HCT116 (cell line): ENCODE measurements at regions not wholly inside any gene's neighbourhood (a gene's known extent, or its start where the extent isn't known, plus 50 kb on each side); places are given as distances from the start of the nearest gene placed in this dataset.

Source experiments
- ATAC-seq: fragments of 200-7000 bp; cut with Tn5 transposase; 2 replicates; pipeline ENCODE4 v1.9.1; 2020; ENCODE audit warnings: mild to moderate bottlenecking, moderate library complexity
- BruUV-seq: library from RNA; stranded (reverse); fragments of 400-500 nt; replicated peaks from 2 replicates; lab custom pipeline; 2021; lab: Mats Ljungman, UMichigan
- CTCF ChIA-PET: fragments of 300-600 bp; sonication (Branson Sonifier 250); formaldehyde crosslinking; loops from one replicate; lab custom pipeline; 2021; ENCODE audit warnings: antibody characterized with exemption; lab: Charles Lee
- POLR2A ChIA-PET: fragments of 300-600, 350-600 bp; sonication (Branson Sonifier 250); formaldehyde crosslinking; loops from one replicate; lab custom pipeline; 2021; ENCODE audit warnings: antibody characterized with exemption; lab: Charles Lee
- RAD21 ChIA-PET, 2 experiments: fragments of 300-600 bp; sonication (Branson Sonifier 250); formaldehyde crosslinking; loops; one replicate each; lab custom pipeline; 2023; ENCODE audit warnings: low total read pairs in 2 of 2; ENCODE audit not compliant: uncharacterized antibody in 2 of 2, unreplicated experiment in 2 of 2, low non-redundant PET in 1 of 2; lab: Charles Lee
- DNase-seq: peaks from one replicate; pipeline ENCODE4 v3.0.0-alpha.2; 2010; ENCODE audit warnings: low read depth, low spot score
- H2AFZ ChIP-seq: fragments of 200-600 bp; shearing (Covaris generic), sonication (generic); 2 replicates; pipeline ENCODE4 v1.6.1; 2017; ENCODE audit warnings: low read depth, mixed run types, mixed read lengths, antibody characterized with exemption, low read length; ENCODE audit not compliant: poor library complexity, severe bottlenecking
- H3K27ac ChIP-seq: 2 replicates; pipeline ENCODE4 v1.5.1; 2012; ENCODE audit warnings: low read depth, low read length
- H3K27me3 ChIP-seq: fragments of 200-600 bp; sonication (generic); 2 replicates; pipeline ENCODE4 v1.6.1; 2016; ENCODE audit warnings: mixed run types, low read length, mixed read lengths; ENCODE audit not compliant: insufficient read depth
- H3K36me3 ChIP-seq, 2 experiments: fragments of 200-500 bp in 1 of 2; fragments of 200-600 bp in 1 of 2; sonication (Bioruptor generic) in 1 of 2; sonication (generic) in 1 of 2; 2 replicates each; pipeline versions ENCODE4 v1.5.1 to v1.6.1; 2014 to 2016; ENCODE audit warnings: low read length in 2 of 2, inconsistent platforms in 1 of 2, mixed read lengths in 1 of 2, mixed run types in 1 of 2; ENCODE audit not compliant: insufficient read depth in 2 of 2, control insufficient read depth in 1 of 2
- H3K4me1 ChIP-seq, 2 experiments: fragments of 200-600 bp in 1 of 2; sonication (generic) in 1 of 2; 2 replicates each; pipeline versions ENCODE4 v1.5.1 to v1.6.1; 2012 to 2017; ENCODE audit warnings: low read length in 2 of 2, inconsistent platforms in 1 of 2, mild to moderate bottlenecking in 1 of 2, mixed read lengths in 1 of 2, mixed run types in 1 of 2, moderate library complexity in 1 of 2; ENCODE audit not compliant: insufficient read depth in 2 of 2, control insufficient read depth in 1 of 2
- H3K4me2 ChIP-seq: fragments of 200-600 bp; sonication (generic); 2 replicates; pipeline ENCODE4 v1.6.1; 2017; ENCODE audit warnings: mixed run types, low read length, mixed read lengths
- H3K4me3 ChIP-seq, 2 experiments: fragments of 200-600 bp in 1 of 2; sonication (generic) in 1 of 2; replicated peaks in 1 of 2; 2 replicates each; pipeline ENCODE4 v1.5.1; 2011 to 2016; ENCODE audit warnings: low read length in 2 of 2, control low read depth in 1 of 2, low read depth in 1 of 2, mild to moderate bottlenecking in 1 of 2, mixed read lengths in 1 of 2, mixed run types in 1 of 2
- H3K79me2 ChIP-seq: fragments of 200-600 bp; sonication (generic); 2 replicates; pipeline ENCODE4 v1.6.1; 2017; ENCODE audit warnings: mild to moderate bottlenecking, mixed run types, low read length, moderate library complexity, mixed read lengths; ENCODE audit not compliant: insufficient read depth
- H3K9ac ChIP-seq: fragments of 200-600 bp; sonication (generic); 2 replicates; pipeline ENCODE4 v1.6.1; 2016; ENCODE audit warnings: low read length, mixed read lengths
- H3K9me2 ChIP-seq: fragments of 200-600 bp; sonication (generic), shearing (Covaris generic); 2 replicates; pipeline ENCODE4 v1.6.1; 2017; ENCODE audit warnings: mixed run types, mild to moderate bottlenecking, moderate library complexity; ENCODE audit not compliant: insufficient read depth
- H3K9me3 ChIP-seq, 2 experiments: fragments of 200-500 bp in 1 of 2; fragments of 200-600 bp in 1 of 2; sonication (Bioruptor generic) in 1 of 2; sonication (generic) in 1 of 2; 2 replicates each; pipeline ENCODE4 v1.6.1; 2014 to 2017; ENCODE audit warnings: low read length in 2 of 2, mixed read lengths in 2 of 2, inconsistent platforms in 1 of 2, low read depth in 1 of 2, mild to moderate bottlenecking in 1 of 2, mixed run types in 1 of 2, moderate library complexity in 1 of 2; ENCODE audit not compliant: control insufficient read depth in 1 of 2, insufficient read depth in 1 of 2
- H4K20me1 ChIP-seq: fragments of 200-600 bp; sonication (generic), shearing (Covaris generic); 2 replicates; pipeline ENCODE4 v1.6.1; 2017; ENCODE audit warnings: mixed run types, mild to moderate bottlenecking, moderate library complexity; ENCODE audit not compliant: insufficient read depth
- ATF3 ChIP-seq: IDR thresholded peaks from 2 replicates; pipeline ENCODE4 v1.6.1; 2012
- CBX3 ChIP-seq: IDR thresholded peaks from 2 replicates; pipeline ENCODE4 v1.6.1; 2012; ENCODE audit warnings: low read depth
- CTCF ChIP-seq, 3 experiments: fragments of 200-600 bp in 1 of 3; sonication (generic) in 1 of 3; IDR thresholded peaks in 2 of 3; conservative IDR thresholded peaks in 1 of 3; 2 replicates each; pipeline ENCODE4 v1.5.1; 2012 to 2017; ENCODE audit warnings: low read depth in 2 of 3, low read length in 2 of 3, antibody characterized with exemption in 1 of 3, borderline replicate concordance in 1 of 3, control low read depth in 1 of 3, mild to moderate bottlenecking in 1 of 3, mixed read lengths in 1 of 3, mixed run types in 1 of 3, moderate library complexity in 1 of 3; ENCODE audit not compliant: insufficient read depth in 1 of 3
- FOSL1 ChIP-seq: IDR thresholded peaks from 2 replicates; pipeline ENCODE4 v1.6.1; 2012; ENCODE audit warnings: low read depth
- JUND ChIP-seq: IDR thresholded peaks from 2 replicates; pipeline ENCODE4 v1.6.1; 2012
- MAX ChIP-seq: IDR thresholded peaks from 2 replicates; pipeline ENCODE4 v1.6.1; 2012
- POLR2A ChIP-seq: IDR thresholded peaks from 2 replicates; pipeline ENCODE4 v1.7.0; 2011; ENCODE audit warnings: borderline replicate concordance; ENCODE audit not compliant: insufficient read depth, insufficient read length; ENCODE audit errors: extremely low read depth
- POLR2AphosphoS5 ChIP-seq: IDR thresholded peaks from 2 replicates; pipeline ENCODE4 v1.6.1; 2011; ENCODE audit warnings: mild to moderate bottlenecking, low read depth, low read length, moderate library complexity
- REST ChIP-seq: IDR thresholded peaks from 2 replicates; pipeline ENCODE4 v1.6.1; 2012; ENCODE audit warnings: low read depth
- SP1 ChIP-seq: IDR thresholded peaks from 2 replicates; pipeline ENCODE4 v1.6.1; 2012; ENCODE audit warnings: low read depth
- ZBTB33 ChIP-seq: IDR thresholded peaks from 2 replicates; pipeline ENCODE4 v1.6.1; 2011; ENCODE audit warnings: mild to moderate bottlenecking, low read length, moderate library complexity; ENCODE audit not compliant: insufficient replicate concordance; ENCODE audit errors: extremely low read depth
- ZFX ChIP-seq: fragments of 450-650 bp; IDR thresholded peaks from 2 replicates; pipeline ENCODE4 v1.6.1; 2017
- intact Hi-C: fragments of 100-400 bp; cut with micrococcal nuclease; formaldehyde crosslinking; loops from 2 replicates; pipeline ENCODE4 v1.10.0; 2022

GRCh38 chr2:228503731-228504130, 322.2 kb upstream of the SPHKAP start:
- Histone ChIP-seq H3K4me3 (no peak overlapping the region), H3K4me1 (no peaks in the 10 kb centered on the region), H3K27ac (no peak overlapping the region), H2AFZ (no peak overlapping the region), H3K79me2 (no peaks in the 10 kb centered on the region), H3K9me3 (no peaks in the 10 kb centered on the region), H4K20me1 (no peaks in the 10 kb centered on the region), H3K9ac (no peak overlapping the region), H3K36me3 (no peaks in the 10 kb centered on the region), H3K9me2 (no peaks in the 10 kb centered on the region), H3K4me2 (no peak overlapping the region), H3K27me3 (no peaks in the 10 kb centered on the region)
- ChIA-PET POLR2A (no interaction called here), RAD21 (no interaction called here), CTCF (no interaction called here)
- no TSS peak for BruUV-seq
- ATAC-seq (no peak), DNase-seq (no peak)
- TF ChIP-seq ZFX (no peak), ZBTB33 (no peak), POLR2A (no peak), REST (no peak), CBX3 (no peak), POLR2AphosphoS5 (no peak), SP1 (no peak), JUND (no peak), MAX (no peak), CTCF (IDR thresholded peaks at IDR 0.05 in 2 of 3, conservative IDR thresholded peaks at IDR 0.05 in 1 of 3; ENCODE audit: borderline replicate concordance in 1 of 3, insufficient read depth in 1 of 3, low read depth in 2 of 3, low read length in 2 of 3) (no peak), FOSL1 (no peak), ATF3 (no peak)
- intact Hi-C loops: no loop called here
